Activated CD4-positive, alpha-beta T cell treated with anti-CD3 and anti-CD28 coated beads, Interleukin-2, amount 50 U/mL, for 4 hours (primary cell): ENCODE measurements at regions not wholly inside any gene's neighbourhood (a gene's known extent, or its start where the extent isn't known, plus 50 kb on each side); places are given as distances from the start of the nearest gene placed in this dataset.

ENCODE experiments used
- DNase-seq, 2 experiments: peaks; one replicate each; pipeline ENCODE4 v3.0.0-alpha.2; 2020

DNA sequence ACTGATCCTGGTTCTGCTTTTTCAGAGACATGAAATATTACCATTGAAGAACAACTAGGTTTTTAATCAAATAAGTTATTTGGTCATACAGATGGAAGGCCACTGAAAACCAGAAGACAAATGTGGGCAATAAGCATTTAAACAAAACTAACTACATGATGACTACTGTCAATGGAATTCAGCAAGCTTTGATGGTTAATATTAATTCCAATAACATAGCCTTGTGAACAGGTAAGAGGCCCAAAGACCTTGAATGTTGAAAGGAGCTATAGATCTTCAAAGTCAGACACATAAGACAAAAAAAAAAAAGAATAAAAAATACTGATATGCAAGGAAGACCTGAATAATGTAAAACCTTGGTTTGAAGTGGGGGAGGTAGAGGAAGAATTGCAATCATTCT, 1955.6 kb upstream of the CELF4 start:
- DNase-seq = no peak

DNA sequence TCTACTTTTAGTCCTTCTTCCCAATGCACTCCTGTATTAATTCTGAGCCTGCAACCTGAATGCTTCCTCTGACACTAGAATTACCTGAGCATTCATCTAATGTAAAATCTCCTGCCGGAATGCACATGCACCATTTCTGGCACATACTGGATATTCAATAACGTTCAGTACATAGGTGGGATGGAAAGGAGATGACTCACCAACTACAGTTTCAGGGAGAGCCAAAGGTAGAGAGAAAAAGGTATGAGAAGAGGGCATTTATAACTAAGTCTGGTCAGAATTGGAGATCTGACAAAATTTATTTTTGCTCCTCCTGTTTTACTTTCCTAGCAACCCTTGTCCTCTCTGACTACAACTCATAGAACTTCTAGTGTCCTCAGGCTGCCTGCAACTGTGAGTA, 1954.1 kb upstream of the CELF4 start:
- no peak for DNase-seq

DNA sequence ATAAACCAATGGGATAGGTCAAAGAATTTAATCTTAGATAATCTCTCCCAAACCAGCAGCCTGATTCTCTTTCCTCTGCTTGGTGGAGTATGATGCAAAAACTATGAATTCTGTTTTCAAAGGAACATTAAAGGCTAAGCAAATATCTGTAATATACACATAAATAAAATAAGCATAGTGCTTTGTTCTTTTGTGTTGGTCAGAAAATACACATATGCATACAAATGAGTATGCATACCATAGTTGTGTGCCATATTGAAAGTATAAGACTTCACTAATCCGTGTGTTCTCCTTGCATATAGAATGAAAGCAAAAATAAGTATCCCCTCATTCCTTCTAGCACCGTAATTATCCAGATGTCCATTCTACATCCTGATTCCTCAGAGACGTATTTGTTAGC, 1949.7 kb upstream of the CELF4 start:
- DNase-seq = no peak

DNA sequence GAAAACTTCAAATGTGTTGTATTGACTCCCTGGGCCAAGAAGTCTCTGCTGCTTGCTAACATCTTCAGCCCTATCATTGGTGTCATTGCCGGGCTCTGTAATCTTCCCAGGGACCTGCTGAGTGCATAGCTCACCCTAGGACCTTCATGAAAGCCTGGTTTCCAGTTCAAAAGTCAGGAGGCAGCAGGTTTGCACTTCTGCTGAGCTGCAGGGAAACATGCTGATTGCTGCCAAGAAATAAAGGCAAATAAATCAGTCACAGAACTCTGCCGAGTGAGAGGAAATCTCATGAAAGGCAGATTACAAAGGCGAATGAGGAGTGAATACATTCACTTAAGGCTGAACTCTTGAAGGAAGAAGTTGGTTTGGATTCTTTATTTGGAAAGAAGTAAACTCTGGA, 1947.6 kb upstream of the CELF4 start:
- DNase-seq = no peak

DNA sequence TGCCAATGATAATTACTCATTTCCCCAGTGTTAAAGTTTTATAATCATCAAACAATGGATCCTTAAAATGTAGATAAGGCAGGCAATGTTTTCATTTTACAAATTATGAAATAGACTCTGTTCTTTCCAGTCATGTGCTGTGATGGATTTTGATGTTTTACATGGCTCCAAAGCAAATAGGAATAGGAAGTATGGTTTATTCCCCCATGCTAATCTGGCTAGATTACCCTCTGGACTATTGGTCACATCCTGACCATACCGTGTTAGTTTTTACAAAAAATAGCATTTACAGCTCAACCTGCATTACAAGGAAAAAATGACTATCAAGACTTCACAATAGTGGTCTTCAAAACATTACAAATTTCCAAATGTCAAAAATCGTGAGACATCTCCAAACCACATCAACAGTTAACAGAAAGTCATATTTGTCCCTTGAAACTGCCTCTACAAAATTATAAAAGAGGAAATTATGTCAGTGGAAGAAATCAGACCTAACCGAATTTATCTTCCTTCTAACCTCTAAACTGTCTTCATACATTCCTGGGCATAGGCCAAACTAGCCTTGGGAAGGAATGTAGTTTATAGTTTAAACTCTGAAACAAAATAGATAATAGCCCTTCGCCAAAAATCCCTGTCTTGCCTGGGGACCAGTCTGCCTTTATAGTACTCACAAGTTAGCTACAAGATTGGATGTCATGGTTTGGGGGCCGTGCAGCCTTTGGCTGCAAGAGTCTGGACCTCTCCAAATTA, 1941.2 kb upstream of the CELF4 start:
- DNase-seq = no peak

DNA sequence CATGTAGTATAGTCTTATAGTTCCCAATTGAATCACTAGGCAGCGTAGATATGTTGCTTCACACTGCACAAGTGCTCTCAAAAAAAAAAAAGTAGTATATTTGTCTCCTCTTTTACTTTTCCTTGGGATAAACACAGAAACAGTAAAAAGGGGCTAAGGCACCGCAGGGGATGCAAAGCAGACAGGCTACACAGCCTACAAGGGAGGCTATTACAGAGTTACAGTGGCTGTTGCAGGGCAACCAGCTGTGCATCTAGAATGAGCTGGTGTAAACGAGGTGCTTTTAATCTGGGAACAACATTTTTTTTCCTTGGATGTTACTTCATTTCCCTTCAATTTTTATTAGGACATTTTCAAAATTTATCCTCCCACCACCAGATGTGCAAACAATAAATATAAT, 1934.7 kb upstream of the CELF4 start:
- DNase-seq = no peak

DNA sequence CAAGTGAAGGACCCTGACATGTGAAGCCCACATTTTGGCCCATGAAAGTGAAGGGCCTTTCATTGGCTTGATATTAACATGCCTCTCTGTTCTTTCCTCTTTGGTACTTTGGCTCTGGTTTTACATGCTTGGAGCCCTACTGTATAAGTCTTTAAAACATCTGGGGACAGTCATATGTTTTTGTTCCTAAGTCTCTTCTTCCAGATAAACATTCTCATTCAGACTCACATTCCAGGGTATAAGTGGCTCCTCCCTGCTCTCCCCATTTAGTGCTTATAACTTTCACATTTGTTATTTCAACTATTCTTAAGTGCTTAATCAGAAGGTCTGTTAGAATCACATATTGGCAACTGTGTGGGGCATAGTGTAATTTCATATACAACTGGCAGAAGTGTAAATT, 1932.2 kb upstream of the CELF4 start:
- DNase-seq = no peak

DNA sequence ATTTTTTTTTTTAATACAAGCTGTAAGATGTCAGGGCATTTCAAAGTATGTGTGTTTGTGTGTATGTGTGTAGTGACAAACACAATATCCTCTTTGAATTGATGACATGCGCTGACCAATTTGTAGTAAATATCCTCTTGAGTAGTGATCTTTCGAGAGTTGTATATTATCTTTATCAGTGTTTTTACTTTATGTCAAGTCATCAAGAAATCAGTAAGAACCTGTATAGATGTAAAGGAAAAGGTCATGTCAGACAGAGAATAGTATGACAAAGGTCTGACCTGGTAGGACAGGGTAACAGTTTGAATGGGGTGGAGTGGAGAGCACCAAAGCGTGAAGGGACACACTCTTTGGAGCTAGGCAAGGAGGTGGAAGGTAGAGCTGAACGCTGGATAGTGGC, 1931.4 kb upstream of the CELF4 start:
- DNase-seq = no peak

DNA sequence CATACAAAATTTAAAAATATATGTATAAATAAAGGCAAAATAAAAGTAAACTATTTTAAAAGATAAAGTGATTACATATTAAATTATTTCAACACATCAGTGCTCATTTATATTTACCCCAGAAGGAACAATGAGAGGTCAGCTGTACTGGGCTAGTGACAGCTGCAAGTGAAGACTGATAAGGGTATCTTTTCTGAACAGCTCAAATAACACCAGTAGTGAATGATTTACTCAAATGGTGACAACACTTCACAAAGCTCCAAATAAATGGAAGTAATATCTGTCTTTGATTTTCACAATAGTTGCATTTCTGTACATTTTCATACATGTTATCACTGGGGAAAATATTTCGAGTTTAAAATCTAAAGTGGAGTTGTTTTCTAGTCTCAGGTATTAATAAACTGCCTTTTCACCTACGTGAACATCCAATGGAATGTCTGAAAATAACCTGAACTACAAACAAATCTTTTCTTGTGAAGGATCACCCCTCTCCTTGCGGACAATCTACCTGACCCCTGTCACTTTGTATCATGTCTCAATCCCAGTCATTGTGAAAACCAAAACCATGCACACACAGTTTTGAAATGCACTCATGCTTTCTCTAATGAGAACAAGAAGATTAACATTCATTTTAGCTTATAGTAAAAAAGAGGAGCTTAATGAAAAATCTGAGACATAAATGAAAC, 1928.8 kb upstream of the CELF4 start:
- no peak for DNase-seq

DNA sequence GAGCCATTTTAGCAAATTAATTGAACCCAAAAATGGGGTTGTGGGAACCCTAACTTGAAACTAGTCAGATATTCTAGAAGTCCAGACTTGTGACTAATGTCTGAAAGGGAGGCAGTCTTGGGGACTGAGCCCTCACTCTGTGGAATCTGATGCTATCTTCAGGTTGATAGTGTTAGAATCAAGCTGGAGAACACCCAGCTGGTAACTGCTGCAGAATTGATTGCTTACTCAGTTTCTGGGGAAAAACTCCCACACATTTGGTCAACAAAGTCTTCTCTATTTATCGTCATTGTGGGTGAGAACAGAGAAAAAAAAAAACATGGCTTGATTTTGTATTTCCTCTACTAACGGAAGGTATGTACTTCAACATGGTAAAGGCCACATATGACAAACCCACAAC, 1925.8 kb upstream of the CELF4 start:
- no peak for DNase-seq

DNA sequence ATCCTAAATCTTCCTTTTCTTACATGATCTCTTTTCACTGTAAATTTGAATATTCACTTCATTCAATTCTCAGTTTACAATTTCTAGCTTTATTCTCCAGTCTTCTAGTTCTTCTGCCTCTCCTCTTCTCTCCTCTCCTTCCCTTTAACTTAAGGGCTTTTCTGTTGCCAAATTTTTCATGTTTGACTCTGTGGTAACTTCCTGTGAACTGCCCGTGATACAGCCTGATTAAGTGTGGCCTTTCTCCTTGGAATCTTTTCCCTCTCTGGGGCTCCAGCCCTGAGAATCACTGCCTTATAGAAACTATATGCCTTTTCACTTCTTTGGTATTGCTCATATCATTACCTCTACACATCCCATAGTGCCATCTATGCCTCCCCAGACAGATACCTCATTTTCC, 1923.8 kb upstream of the CELF4 start:
- DNase-seq = no peak

DNA sequence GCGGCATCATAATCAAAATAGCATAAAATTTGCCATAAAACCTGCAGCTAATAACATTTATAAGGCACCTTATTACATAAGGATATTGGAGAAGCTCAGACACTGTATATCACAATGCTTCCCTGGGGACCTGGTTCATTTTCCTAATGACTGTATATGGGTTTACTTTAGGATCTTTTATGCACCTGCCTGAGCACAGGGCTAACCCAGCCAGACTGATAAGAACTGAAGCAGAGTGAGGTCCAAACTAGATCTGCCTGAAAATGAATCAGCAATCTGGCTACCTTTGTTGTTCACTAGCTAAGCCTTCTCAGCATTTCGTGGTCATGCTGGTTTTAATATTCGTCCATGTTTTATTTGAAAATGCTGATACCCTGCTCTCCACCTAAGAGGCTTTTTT, 1922.3 kb upstream of the CELF4 start:
- DNase-seq = no peak

DNA sequence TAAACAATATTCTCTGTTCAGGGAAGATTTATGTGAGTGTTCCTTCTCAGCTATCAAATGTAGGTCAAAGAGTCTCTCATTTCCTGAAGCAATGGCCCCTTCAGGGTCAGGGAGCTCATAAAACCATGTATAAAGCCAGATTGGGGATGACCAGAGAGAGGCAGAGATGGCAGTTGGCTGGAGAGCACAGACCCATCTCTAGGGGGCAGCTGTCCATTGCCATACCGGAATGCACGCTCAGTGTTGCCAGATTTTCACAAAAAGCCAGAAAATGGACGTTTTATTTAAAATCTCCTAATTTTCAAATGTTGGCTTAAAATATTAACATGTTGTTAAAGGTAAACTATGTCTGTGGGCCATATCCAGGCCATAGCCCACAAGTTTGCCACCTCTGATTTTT, 1920.7 kb upstream of the CELF4 start:
- no peak for DNase-seq

DNA sequence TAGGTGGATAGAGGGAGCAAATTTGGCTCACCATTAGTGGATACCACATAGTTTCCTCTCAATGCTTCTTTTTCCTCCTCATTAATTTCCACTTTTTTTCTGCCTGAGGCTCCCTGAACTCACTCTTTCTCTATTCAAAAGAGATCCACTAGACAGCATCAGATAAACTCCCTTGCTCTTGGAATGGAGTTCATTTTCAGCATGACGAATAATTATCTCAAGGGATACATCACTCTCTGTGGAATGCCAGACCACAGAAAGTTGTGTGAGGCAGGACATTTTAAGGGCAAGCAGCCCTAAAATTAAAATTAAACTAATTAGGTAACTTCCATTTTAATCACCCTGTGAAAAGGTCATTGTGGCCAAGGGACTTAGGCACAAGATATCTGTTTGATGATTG, 1920.1 kb upstream of the CELF4 start:
- no peak for DNase-seq

DNA sequence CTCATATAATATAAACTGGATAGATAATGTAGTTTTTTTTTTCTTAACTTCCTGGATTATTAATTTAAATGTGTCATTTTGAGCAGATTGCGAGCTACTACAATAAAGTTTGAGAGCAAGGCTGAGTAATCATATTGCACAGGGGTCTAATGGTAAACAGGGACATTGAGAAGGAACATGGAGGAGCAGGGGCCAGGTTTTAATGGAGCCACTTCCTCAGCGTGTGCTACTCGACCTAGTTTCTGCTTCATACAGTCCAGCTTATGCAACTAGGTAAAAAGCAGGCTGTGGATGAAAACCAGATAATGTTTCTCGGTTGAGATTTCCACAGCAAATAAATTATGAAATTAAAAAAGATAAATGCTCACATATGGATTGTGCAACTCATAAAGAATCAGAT, 1915.7 kb upstream of the CELF4 start:
- no peak for DNase-seq

DNA sequence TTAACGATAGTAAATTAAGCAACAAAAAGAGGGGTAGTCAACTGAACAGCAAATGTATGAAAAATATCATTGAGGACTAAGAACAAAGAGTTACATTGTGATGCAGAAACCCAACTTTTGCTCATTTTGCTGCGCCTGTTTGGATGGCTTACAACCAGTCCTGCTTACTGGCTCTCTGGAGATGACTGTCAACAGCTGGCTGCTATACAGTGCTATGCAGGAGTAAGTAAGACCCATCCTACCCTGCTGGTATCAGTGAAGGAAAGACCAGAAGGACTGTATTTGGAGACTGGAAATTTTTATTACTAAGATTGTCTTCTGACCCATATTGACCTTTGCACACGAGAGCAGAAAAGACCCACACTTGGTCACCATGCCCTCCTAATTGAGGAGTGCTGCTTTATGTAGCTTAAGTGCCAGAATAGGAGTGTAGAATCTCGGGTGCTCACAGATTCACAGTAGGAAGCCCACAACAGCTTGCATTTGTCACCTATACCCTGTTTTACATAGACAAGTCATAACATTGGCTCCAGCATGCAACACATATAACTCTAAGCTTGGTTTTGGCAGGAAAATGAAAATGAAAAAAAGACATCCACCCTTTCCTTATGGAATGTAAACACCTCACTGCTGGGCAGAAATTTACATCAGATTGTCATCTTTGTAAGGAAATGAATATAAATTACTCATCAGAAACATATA, 1915.0 kb upstream of the CELF4 start:
- no peak for DNase-seq

DNA sequence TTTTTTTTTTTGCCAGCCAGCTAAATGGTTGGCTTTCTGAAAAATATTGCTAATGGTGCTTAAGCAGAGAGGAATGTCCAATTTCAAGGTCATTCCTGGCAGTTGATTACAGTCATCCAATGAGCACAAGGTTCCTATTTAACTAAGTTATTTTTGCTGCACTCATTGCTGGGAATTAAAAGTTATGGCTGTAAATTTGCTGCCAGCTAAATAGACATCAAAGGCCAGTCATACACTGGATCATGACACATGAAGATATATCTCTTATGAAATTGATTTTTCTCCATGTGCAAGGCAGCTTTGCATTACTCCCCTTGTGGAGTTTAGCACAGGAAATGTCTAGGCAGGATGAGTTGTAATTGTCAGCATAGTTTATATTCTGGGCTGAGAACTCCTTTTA, 1898.4 kb upstream of the CELF4 start:
- DNase-seq = no peak

DNA sequence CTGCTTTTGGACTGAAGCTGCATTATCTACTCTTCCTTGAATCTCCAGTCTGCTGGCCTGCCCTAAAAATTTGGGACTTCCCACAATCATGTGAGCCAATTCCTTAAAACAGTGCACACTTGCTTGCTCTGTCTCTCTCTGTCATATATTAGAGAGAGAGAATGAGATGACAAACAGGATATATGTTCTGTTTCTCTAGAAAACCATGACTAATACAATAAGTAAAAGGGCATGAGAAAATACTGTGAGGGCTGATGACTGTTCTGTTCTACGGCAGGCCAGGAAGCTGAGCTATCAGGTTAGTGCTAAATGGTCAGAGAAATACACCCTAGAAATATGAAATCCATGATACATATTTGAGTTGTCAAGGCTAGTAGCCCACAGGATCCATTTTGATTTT, 1896.8 kb upstream of the CELF4 start:
- DNase-seq = no peak

DNA sequence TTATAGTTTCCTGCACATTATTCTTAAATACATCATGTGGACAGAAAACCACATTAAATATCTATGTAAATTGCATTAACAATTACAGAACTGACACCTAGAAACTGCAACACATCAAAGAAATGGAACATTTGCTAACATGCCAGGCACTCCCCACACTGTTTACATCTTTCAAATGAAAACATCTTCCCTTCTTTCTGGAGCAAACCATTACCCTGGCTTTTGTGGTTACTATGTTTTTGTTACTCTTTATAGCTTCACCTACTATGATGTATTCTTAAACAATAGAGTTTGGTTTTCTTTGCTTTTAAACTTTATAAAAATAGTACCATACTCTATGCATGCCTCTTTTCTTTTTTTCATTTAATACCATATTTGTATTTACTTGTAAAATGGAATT, 1894.5 kb upstream of the CELF4 start:
- DNase-seq = no peak

DNA sequence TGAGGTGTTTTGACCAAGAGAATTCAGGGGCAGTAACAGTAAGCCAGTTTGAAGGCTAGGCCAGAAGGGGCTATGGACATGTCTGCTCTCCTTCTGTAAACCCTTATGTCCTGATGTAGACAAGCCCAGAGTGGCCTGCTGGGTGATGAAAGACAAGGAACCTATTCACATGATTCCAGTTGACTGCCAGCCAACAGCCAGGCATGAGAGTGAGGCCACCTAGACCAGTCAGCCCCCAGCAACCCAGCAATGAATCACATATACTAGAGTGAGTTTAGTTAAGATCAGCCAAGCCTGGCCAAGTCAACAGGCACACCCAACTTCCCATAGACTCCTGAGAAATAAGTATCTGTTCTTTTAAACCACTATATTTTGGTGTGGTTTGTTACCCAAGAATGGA, 1889.7 kb upstream of the CELF4 start:
- no peak for DNase-seq

DNA sequence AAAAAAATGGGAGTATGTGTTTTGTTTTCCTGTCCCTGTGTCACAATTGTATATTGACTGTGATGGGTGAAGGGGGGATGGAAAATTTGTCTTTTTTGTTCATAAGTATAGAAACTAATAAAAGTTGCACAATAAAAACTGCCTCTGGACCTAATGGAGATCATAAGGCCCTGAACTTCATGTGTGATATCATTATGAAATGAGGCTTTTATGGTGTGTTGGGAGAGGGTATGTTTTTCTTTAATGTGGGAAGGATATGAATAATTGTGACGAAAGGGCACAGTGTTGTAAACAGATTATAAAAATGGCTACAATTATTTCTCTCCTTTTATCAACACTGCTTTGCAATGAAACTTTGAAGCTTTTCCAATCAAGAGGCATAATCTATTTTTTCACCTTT, 1889.3 kb upstream of the CELF4 start:
- DNase-seq = no peak

DNA sequence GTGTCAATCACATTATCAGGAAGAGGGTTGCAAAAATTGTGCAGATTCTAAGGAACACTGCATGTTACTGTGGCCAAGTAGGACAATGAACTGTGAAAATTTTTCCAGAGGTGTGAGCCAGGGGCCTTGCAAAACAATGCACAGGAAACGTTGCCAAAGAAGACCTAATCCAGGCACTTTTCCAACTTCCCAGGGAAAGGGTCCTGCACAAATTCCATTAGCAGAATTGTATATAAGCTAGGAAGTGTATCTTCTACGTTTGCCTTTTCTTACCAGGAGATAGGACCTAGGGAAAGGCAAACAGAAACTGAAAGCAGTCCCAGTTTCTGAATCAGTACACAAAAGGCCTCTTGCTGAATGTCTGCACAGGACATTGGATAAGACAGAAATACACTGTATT, 1888.3 kb upstream of the CELF4 start:
- no peak for DNase-seq

DNA sequence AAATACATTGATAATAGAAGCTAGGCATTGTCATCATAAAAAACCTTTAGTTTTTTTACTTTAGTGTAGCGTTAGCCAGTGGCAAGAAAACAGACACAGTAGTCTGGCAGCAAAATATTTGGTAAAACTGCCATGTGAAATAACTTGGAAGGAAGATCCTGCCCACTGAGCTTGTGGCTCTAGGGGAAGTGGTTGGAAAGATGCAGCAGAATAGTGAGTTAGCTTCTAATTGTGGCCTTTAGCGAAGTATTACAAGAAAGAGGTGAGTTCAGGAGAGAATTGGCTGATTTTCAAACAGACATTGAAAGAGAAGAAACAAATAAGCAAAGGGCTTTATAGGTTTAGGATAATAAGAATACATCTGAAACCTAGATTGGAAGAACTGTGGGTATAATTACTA, 1887.8 kb upstream of the CELF4 start:
- no peak for DNase-seq

DNA sequence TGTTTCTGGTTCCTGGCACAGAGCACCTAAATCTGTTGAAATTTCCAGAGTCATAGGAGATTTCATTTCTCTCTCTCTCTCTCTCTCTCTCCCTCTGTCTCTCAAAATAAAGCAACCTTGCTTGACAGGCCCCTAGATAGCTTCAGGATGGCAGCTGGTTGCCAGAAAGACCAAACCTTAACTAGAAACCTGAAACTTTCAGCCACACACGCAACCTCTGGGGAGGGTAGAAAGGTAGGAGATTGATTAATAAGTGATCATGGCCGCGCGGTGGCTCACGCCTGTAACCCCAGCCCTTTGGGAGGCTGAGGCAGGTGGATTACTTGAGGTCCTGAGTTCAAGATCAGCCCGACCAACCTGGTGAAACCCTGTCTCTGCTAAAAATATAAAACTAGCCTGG, 1885.4 kb upstream of the CELF4 start:
- no peak for DNase-seq
